K562 (cell line): ENCODE measurements at regions not wholly inside any gene's neighbourhood (a gene's known extent, or its start where the extent isn't known, plus 50 kb on each side); places are given as distances from the start of the nearest gene placed in this dataset.

Experiments
- BRF1 ChIP-seq: IDR thresholded peaks from 3 replicates; pipeline ENCODE4 v1.6.1; 2011; ENCODE audit warnings: borderline replicate concordance, mild to moderate bottlenecking; ENCODE audit not compliant: insufficient read length; ENCODE audit errors: extremely low read depth
- CREB1 ChIP-seq, 2 experiments: sonication (generic) in 1 of 2; formaldehyde crosslinking in 1 of 2; IDR thresholded peaks; 2 replicates each; pipeline versions ENCODE4 v1.6.1 to v1.8.0; 2012 to 2022; ENCODE audit warnings: inconsistent platforms in 1 of 2, mild to moderate bottlenecking in 1 of 2, missing genetic modification reagents in 1 of 2, moderate library complexity in 1 of 2
- CTCF ChIP-seq, 3 experiments: IDR thresholded peaks in 2 of 3; conservative IDR thresholded peaks in 1 of 3; 2 replicates each; pipeline ENCODE4 v1.5.1; 2011 to 2012; ENCODE audit warnings: low read length in 3 of 3, mild to moderate bottlenecking in 3 of 3, control low read depth in 2 of 3, improper control_type of control experiment in 1 of 3, inconsistent platforms in 1 of 3, low read depth in 1 of 3, mixed read lengths in 1 of 3, moderate library complexity in 1 of 3; ENCODE audit not compliant: insufficient read depth in 2 of 3
- DLX4 ChIP-seq: fragments of 250-450 bp; sonication (Bioruptor Pico); IDR thresholded peaks from 2 replicates; pipeline ENCODE4 v1.6.1; 2021; ENCODE audit warnings: mild to moderate bottlenecking
- ETV1 ChIP-seq: fragments of 450-650 bp; conservative IDR thresholded peaks from 2 replicates; pipeline ENCODE4 v1.6.1; 2016; ENCODE audit warnings: missing genetic modification characterization, control low read depth, low read depth, missing compliant biosample characterization
- FIP1L1 ChIP-seq: fragments of 200-400 bp; formaldehyde crosslinking; IDR thresholded peaks from 2 replicates; pipeline ENCODE4 v1.6.1; 2018; ENCODE audit warnings: mild to moderate bottlenecking, low read depth, low read length; ENCODE audit not compliant: poor library complexity, severe bottlenecking
- HDAC1 ChIP-seq, 2 experiments: fragments of 450-650 bp; IDR thresholded peaks; 2 replicates each; pipeline ENCODE4 v1.6.1; 2016 to 2017; ENCODE audit warnings: inconsistent platforms in 1 of 2, mild to moderate bottlenecking in 1 of 2, moderate library complexity in 1 of 2
- HNRNPL ChIP-seq: fragments of 200-400 bp; formaldehyde crosslinking; IDR thresholded peaks from 2 replicates; pipeline ENCODE4 v1.6.1; 2017; ENCODE audit warnings: low read depth, mild to moderate bottlenecking, low read length
- HOMEZ ChIP-seq: fragments of 250-450 bp; sonication (Bioruptor Pico); IDR thresholded peaks from 2 replicates; pipeline ENCODE4 v1.4.0; 2020; ENCODE audit warnings: mild to moderate bottlenecking, moderate library complexity
- KHSRP ChIP-seq: fragments of 450-650 bp; IDR thresholded peaks from 2 replicates; pipeline ENCODE4 v1.6.1; 2017
- MAFG ChIP-seq: fragments of 450-650 bp; conservative IDR thresholded peaks from 2 replicates; pipeline ENCODE4 v1.6.1; 2016; ENCODE audit warnings: missing genetic modification characterization, missing compliant biosample characterization
- RBM17 ChIP-seq: fragments of 200-400 bp; formaldehyde crosslinking; IDR thresholded peaks from 2 replicates; pipeline ENCODE4 v1.6.1; 2017; ENCODE audit warnings: low read depth, mild to moderate bottlenecking, low read length, borderline replicate concordance
- RBM34 ChIP-seq: fragments of 200-400 bp; formaldehyde crosslinking; IDR thresholded peaks from 2 replicates; pipeline ENCODE4 v1.6.1; 2018; ENCODE audit warnings: low read length, borderline replicate concordance; ENCODE audit not compliant: insufficient read depth
- RHOXF2B ChIP-seq: fragments of 250-450 bp; sonication (Bioruptor Pico); conservative IDR thresholded peaks from 2 replicates; pipeline ENCODE4 v1.5.1; 2021
- SETDB1 ChIP-seq: IDR thresholded peaks from one replicate; pipeline ENCODE4 v1.6.1; 2012; ENCODE audit warnings: low read length, control low read depth, inconsistent platforms
- SMAD3 ChIP-seq: fragments of 450-650 bp; formaldehyde crosslinking; conservative IDR thresholded peaks from 2 replicates; pipeline ENCODE4 v1.4.0; 2020; ENCODE audit warnings: mild to moderate bottlenecking
- SMC3 ChIP-seq: conservative IDR thresholded peaks from 2 replicates; pipeline ENCODE4 v1.6.1; 2011; ENCODE audit warnings: low read depth, low read length, improper control_type of control experiment; ENCODE audit not compliant: insufficient read depth
- ZFP30 ChIP-seq: fragments of 250-450 bp; sonication (Bioruptor Pico); IDR thresholded peaks from 2 replicates; pipeline ENCODE4 v1.8.0; 2022; ENCODE audit warnings: moderate library complexity, mild to moderate bottlenecking, inconsistent platforms, borderline replicate concordance
- ZKSCAN1 ChIP-seq: fragments of 150-350 bp; IDR thresholded peaks from 2 replicates; pipeline ENCODE4 v1.6.1; 2016; ENCODE audit warnings: low read depth, low read length
- ZNF316 ChIP-seq: fragments of 450-650 bp; IDR thresholded peaks from 2 replicates; pipeline ENCODE4 v1.6.1; 2016
- ZNF444 ChIP-seq: fragments of 250-450 bp; sonication (Bioruptor Pico); IDR thresholded peaks from 2 replicates; pipeline ENCODE4 v1.4.0; 2020; ENCODE audit warnings: mild to moderate bottlenecking, moderate library complexity
- ZNF780A ChIP-seq: fragments of 250-450 bp; sonication (Bioruptor Pico); IDR thresholded peaks from 2 replicates; pipeline ENCODE4 v1.5.0; 2021; ENCODE audit warnings: mild to moderate bottlenecking
- TF ChIP-seq, protein P1 (sequence below): fragments of 250-450 bp; sonication (Bioruptor Pico); IDR thresholded peaks from 2 replicates; pipeline ENCODE4 v1.8.0; 2022; ENCODE audit warnings: inconsistent platforms, mild to moderate bottlenecking, moderate library complexity, borderline replicate concordance

DNA sequence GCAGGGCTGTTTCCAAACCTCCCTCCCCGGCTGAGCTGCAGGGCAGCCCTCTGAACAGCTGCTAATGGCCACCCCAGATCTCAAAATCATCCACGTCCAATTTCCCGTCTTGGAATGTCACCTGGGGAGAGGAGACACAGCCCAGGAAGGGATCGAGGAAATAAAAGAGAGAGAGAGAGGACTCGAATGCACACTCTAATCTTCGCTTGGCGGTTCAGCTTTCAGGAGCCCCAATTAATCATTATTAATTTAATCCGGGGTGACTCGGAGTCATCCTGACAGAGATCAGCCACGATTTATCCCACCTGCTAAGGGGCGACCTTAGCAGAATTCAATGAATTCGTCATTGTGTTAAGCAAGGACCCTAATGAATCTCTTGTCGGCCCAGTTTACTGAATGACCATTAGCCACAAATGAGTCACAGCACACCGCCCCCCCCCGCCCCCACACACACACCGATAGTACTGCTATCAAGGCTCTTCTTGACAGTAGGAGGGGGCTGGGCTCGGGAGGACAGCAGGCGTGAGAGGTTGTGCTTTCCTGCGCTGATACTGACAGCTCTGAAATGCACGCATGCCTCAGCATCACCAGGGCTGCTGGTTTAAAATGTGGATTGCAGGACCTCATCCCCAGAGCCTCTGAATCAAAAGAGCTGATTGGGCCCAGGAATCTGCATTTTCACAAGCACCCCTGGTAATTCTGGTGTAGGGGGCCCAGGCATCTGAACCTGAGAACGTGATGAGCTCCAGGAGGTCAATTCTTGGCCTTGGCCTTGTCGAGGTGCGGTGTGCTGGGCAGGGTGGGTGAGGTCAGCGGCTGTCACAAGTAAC, 190.0 kb upstream of the CIBAR2 start (continued):
- TF ChIP-seq CTCF (IDR thresholded peaks at IDR 0.05 in 2 of 3, conservative IDR thresholded peaks at IDR 0.05 in 1 of 3; ENCODE audit: insufficient read depth in 2 of 3, low read depth in 1 of 3, low read length in 3 of 3) (no peak), RBM34 (no peak), SMC3 (0 out of 2 replicates have a peak, but pooled peaks have one; percentile 12), DLX4 (no peak), CREB1 (IDR thresholded peaks at IDR 0.05) (peak; percentile 48), CREB1 (CRISPR knock-in tag; IDR thresholded peaks at IDR 0.05) (peak; percentile 62; the same call in 1 of the 2 replicates), ETV1 (tag) (peak; percentile 22; the same call in 1 of the 2 replicates), ZKSCAN1 (0 out of 2 replicates have a peak, but pooled peaks have one; percentile 28), KHSRP (no peak), HDAC1 (IDR thresholded peaks at IDR 0.05) (peak in 1 of 2 experiments; percentile 87; a peak in 2 of 4 replicates), HNRNPL (no peak), ZNF316 (no peak), ZFP30 (no peak), ZNF780A (CRISPR knock-in tag) (no peak), SETDB1 (no peak), MAFG (no peak), FIP1L1 (no peak), ZNF444 (CRISPR knock-in tag) (no peak), SMAD3 (CRISPR knock-in tag) (0 out of 2 replicates have a peak, but pooled peaks have one; percentile 71), RHOXF2B (CRISPR knock-in tag) (no peak), HOMEZ (CRISPR knock-in tag) (no peak), BRF1 (no peak), RBM17 (no peak)
- TF ChIP-seq, protein P1, sequence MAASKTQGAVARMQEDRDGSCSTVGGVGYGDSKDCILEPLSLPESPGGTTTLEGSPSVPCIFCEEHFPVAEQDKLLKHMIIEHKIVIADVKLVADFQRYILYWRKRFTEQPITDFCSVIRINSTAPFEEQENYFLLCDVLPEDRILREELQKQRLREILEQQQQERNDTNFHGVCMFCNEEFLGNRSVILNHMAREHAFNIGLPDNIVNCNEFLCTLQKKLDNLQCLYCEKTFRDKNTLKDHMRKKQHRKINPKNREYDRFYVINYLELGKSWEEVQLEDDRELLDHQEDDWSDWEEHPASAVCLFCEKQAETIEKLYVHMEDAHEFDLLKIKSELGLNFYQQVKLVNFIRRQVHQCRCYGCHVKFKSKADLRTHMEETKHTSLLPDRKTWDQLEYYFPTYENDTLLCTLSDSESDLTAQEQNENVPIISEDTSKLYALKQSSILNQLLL (CRISPR knock-in tag): no peak
